Stimulated activated CD4-positive, alpha-beta T cell treated with anti-CD3 and anti-CD28 coated beads, Interleukin-1b, Interleukin-23, amount 100 ng/mL, for 24 hours (primary cell): ENCODE measurements at regions not wholly inside any gene's neighbourhood (a gene's known extent, or its start where the extent isn't known, plus 50 kb on each side); places are given as distances from the start of the nearest gene placed in this dataset.
"Not testable (repeated sequence)": the region's sequence is repeated elsewhere in the genome, so short reads cannot be mapped to it uniquely, and the experiment has no call there.

Experiments
- DNase-seq, 4 experiments: peaks; one replicate each; pipeline ENCODE4 v3.0.0-alpha.2; 2020; ENCODE audit warnings: low read depth in 4 of 4, low spot score in 1 of 4

GRCh38 chr14:82029038-82029437 is 495.4 kb upstream of the SEL1L start:
- DNase-seq = no peak

GRCh38 chr14:82035397-82035796 is 501.7 kb upstream of the SEL1L start:
- DNase-seq = no peak

- not testable (repeated sequence) for DNase-seq
Measured at GRCh38 chr14:82038066-82038465, 504.4 kb upstream of the SEL1L start.

DNA sequence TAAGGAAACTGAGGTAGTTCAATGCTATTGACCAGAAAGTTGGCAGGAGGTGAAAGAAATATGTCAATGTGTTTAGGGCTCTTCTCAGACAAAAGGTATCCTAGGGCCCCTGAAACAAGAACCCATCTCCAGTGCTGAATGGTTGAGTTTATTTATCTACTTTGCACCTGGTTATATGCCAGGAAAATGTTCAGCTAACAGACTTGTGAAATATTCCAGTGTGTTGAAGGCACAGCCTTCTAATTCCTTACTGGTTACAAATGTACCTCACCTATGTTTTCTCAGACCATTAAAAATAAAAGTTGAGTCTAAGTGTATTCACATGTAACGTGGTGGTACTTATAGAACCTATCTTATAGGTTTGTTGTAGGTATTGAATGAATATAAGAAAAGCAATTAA is 511.7 kb upstream of the SEL1L start:
- DNase-seq = no peak

DNA sequence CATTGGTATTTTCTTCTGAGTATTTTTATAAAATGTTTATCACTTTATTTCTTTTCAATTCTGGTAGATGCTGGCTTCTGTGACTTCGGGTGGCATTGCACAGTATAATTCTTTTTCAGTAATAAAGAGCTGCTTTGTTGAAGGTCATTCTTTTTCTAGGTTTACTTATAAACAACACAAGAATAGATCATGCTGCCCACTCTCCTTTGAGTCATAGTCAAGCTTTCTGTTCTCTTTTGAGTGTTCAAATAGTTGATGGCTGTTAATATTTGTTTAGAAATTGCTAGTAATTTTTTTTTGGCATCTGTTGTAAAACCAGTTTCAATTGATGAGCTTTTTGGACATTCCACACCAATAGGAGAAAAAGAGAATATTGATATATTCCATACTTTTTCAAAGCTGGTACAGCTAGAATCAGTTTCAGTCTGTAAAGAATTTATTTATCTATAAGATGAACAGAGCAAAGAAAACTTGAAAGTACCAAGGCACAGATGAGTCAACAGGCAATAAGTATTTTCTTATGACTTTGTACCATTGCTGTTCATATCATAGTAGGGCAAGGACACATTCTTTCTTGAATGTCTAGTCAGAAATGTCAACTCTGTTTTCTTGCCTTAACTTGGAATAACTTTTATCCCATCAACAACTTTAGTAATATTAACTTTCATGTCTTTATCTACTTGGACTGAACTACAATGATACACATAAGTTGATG is 513.0 kb upstream of the SEL1L start:
- no peak for DNase-seq

DNA sequence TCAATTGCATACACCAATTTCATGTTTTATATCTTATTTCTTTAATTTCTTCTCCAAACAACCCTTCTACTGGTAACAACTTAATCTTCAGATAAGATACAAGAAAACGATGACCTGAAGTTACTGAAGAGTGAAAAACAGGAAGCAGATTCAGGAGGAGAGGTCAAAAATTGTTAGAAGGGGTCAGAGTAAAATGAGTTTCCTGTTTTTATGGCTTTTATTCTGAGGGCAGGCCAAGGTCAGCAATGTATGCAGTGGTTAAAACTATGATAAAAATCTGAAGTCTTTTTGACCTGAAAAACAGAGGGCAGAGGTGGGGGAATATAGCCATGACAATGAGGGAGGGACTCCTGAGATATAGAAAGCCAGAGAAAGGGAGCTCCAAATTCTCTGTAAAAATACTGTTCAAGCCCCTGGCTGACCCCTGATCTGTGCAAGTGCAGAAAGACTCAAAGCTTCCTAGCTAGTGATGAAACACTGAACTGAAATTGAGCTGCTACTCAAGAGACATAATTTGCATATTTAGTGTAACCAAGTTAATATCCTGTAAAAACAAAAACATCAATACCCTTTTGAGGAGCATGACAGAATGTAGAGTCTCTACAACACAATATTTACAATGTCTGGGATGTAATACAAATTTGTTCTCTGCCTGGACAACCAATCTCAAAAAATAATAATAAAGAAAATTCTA is 514.3 kb upstream of the SEL1L start:
- DNase-seq = no peak

GRCh38 chr14:82052778-82053177 is 519.1 kb upstream of the SEL1L start:
- DNase-seq = no peak

DNA sequence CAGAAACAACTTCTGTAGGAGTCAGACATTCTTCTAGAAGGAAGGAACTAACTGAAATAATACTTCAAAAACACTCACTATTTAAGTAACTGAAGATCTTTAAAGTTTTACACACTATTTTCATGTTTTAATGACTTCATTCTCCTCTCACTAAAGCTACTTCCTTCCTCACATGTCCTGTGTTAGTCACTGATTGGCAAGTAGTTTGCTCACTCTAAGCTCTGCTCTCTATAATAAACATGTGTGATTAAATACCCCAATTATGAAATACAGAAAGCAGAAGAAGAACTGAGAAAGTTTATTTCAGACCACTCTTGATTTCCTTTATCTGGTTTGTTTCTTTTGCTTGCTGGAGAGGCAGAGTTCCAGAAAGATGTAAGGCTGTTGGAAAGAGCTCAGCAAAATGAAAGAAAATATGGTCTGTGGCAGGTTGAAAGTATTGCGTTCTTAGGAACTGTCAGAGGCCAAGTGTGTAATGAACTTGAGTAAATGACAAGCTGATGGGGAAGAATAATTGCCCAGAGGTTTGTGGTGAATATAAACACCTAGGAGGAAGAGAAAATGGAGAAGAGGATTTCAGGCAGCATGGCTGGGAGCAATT is 522.0 kb upstream of the SEL1L start:
- no peak for DNase-seq

GRCh38 chr14:82060219-82060618 is 526.6 kb upstream of the SEL1L start:
- no peak for DNase-seq

DNA sequence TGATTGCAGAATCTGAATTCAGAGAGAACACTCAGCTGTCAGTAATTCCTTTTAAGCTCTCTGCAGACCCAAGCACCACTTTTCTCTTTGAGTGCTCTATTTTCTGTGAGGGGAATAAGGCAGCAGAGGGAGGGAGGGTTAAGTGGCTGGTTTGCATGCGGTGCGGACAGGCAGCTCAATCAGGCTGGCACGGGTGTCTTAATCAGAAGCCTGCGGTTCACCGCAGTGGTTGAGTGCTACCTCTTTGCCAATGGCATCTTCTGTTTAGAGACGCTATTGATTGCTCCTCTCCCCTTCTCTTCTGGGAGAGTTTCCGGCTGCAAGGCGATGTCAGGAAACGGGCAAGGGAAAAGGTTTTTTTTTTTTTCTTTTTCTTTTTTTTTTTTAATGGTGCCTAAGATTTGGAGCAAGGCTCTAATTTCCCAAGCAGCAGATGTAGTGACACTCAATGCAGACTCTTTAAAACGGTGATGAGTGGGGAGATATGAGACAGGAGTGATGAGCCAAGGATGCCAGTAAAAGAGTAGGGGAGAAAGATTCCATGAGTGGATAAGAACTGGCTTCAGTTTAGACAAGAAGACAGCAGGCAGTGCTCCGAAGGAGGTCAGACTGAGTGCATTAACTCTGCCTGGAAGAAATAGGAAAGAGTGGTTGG is 533.7 kb upstream of the SEL1L start:
- no peak for DNase-seq

- DNase-seq = no peak
Measured at GRCh38 chr14:82070040-82070439, 536.4 kb upstream of the SEL1L start.

DNA sequence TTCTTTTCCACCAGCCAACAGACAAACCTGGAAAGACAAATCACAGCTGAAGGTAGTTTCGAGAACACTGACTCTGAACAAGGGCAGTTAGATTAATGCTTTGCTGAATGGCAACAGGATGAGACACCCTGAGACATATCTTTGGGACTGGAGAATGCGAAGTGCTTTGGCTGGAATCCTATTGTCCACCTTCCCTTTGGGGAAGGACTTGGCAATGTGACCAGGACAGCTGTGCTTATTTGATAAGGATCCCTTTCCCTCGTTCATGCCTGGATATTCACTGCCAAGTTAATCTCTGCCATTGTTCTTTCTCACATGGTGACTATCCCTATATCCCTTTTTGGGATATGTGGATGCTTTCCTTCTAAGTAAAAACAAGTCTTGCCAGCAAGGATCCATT is 537.1 kb upstream of the SEL1L start:
- DNase-seq = no peak

DNA sequence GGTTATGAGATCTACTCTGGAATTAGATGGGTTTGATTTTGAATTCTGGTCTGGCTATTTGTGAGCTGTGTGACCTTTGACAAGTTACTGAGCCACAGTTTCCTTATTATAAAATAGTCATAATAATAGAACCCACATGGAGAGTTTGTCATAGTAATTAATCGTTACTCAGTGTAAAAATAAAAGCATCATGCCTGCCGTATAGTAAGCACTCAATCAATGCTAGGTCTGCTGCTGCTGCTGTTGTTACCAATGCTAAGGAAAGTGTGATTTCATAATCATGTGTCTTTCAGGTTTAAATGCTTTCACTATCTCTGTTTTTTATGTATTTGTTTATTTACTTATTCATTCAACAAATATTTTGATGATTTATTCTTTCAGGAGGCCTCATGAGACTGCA is 539.9 kb upstream of the SEL1L start:
- DNase-seq = no peak

DNA sequence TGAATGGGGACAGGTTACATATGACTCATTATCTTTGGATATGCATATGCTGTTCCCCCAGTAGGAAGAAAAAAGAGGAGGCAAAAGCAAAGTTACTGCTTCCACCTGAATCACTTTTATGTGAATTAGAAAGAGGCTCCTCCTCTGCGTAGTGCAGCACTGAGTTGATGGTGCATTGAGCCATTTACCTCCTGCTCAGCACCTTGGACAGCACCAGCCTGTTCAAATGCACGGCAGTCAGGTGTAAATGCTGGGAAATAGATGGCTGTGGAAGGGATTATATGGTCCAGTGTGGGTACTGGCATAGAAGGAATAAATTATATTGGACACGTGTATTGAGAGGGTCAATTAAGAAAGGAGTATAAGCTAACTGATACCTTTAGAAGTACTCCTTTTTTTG is 541.9 kb upstream of the SEL1L start:
- no peak for DNase-seq

GRCh38 chr14:82079553-82079952 is 545.9 kb upstream of the SEL1L start:
- DNase-seq = no peak

DNA sequence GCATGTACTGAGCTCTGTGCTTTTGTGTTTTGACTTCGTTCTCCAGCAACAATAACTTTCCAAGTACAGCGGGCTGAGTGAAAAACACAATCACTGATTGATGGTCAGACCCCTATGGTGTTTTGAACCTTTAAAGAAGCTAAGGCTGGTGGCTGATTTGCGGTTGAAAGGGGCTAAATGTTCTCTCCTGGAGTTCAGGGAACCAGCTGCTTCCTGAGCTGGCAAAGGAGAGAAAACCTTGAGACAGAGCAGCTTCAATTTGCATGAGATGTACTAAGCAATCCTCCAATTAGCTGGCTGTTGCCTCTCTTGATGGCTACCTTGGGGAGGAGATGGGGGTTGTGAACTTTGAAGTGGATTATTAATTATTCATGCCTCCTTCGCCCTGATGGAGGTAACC is 546.7 kb upstream of the SEL1L start:
- DNase-seq = no peak

DNA sequence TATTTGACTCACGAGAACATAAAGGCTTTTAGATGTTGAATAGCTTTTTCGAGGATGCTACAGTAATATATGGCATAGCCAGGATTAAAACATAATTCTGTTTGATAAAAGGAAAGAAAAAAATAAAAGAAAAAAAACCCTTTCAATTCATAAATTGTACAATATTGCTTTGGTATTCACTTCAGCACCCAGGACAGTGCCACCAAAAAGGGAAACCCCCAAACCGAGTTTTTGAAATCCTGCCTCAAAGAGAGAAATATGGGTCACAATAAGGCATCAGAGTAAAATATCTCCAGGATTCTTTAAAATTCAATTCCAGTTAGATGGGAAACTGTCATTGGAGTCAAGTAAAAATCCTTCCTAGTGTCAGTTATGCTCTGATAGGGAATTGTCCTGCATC is 551.2 kb upstream of the SEL1L start:
- no peak for DNase-seq

DNA sequence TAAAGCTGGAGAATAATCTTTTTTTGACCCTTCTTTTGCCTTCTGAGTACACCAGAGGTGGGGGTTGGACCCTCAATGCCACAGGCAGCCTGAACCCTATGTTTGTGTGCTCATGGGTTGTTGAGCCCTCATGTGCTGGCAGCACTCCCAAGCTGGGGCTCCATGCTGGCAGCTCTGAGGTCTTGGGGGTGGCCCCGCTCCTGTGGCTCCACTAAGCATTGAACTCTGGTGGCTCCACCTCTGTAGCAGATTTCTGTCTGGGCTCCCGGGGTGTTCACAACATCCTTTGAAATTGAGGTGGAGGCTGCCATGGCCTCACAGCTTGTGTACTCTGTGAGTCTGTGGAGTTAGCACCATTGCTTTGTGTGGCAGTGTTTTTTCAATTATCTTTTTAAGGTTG is 557.4 kb upstream of the SEL1L start:
- no peak for DNase-seq

- no peak for DNase-seq
Measured at GRCh38 chr14:82094829-82095345, 561.2 kb upstream of the SEL1L start.

DNA sequence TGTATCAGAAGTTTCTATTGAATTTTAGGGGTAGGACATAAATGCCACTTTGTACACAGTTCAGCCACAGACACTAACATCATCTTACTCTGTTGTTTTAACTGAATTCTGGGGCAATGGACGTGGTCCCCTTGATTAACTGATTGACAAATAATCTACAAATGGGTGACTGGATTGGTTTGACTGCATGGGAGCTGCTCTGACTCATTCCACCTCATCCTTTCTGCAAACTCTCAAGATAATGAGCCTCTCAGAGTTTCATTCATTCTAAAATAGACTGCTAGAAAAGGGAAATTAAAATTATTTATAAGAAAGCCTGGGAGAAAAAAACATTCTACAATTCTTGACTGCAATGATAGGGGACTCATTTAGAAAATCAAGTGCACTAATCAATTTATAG is 570.4 kb upstream of the SEL1L start:
- DNase-seq = no peak

DNA sequence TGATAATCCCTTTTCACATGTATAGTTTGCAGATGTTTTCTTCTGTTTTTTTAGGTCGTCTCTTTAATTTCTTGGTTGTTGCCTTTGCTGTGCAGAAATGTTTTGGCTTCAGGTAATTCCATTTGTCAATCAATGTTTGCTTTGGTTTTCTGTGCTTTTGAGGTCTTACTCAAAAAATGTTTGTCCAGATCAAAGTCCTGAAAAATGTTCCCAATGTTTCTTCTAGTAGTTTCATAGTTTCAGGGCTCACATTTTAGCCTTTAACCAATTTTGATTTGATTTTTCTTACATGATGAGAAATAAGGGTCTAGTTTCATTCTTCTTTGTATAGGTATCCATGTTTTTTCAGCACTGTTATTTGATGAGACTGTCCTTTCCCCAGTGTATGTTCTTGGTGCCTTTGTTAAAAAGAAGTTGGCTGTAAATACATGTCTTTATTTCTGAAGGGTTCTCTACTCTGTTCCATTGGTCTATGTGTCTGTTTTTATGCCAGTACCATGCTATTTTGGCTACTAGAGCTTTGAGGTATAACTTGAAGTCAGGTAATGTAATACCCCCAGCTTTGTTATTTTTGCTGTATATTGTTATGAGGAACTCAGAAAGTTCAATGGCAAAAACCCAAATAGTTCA is 578.7 kb upstream of the SEL1L start:
- DNase-seq = no peak
